Endodermal cell (in vitro differentiated cells): ENCODE measurements at regions not wholly inside any gene's neighbourhood (a gene's known extent, or its start where the extent isn't known, plus 50 kb on each side); places are given as distances from the start of the nearest gene placed in this dataset.

Source experiments
- DNase-seq: peaks from one replicate; pipeline ENCODE4 v3.0.0-alpha.2; 2017
- H3K27ac ChIP-seq: 2 replicates; pipeline ENCODE4 v1.5.1; 2013; ENCODE audit warnings: mild to moderate bottlenecking, low read depth, low read length, moderate library complexity
- H3K27me3 ChIP-seq: 2 replicates; pipeline ENCODE4 v1.6.1; 2013; ENCODE audit warnings: mild to moderate bottlenecking, low read length, moderate library complexity; ENCODE audit not compliant: insufficient read depth, control insufficient read depth, poor library complexity, severe bottlenecking
- H3K36me3 ChIP-seq: 2 replicates; pipeline ENCODE4 v1.7.0; 2013; ENCODE audit warnings: mild to moderate bottlenecking, low read length, moderate library complexity; ENCODE audit not compliant: control insufficient read depth, insufficient read depth
- H3K4me1 ChIP-seq: one replicate; pipeline ENCODE4 v1.7.0; 2013; ENCODE audit warnings: low read length; ENCODE audit not compliant: control insufficient read depth, insufficient read depth
- H3K4me3 ChIP-seq: 2 replicates; pipeline ENCODE4 v1.5.1; 2013; ENCODE audit warnings: mild to moderate bottlenecking, low read length, moderate library complexity
- H3K9ac ChIP-seq: 2 replicates; pipeline ENCODE4 v1.6.1; 2013; ENCODE audit warnings: mild to moderate bottlenecking, low read length, moderate library complexity; ENCODE audit not compliant: poor library complexity, severe bottlenecking; ENCODE audit errors: extremely low read depth
- H3K9me3 ChIP-seq: 2 replicates; pipeline ENCODE4 v1.6.1; 2013; ENCODE audit warnings: mild to moderate bottlenecking, low read length, moderate library complexity; ENCODE audit not compliant: control insufficient read depth
- H3K27ac Mint-ChIP-seq: 2 replicates; pipeline ENCODE4 v1.8.0; 2020; ENCODE audit warnings: mixed read lengths
- H3K27me3 Mint-ChIP-seq: 2 replicates; pipeline ENCODE4 v1.8.0; 2021; ENCODE audit warnings: mild to moderate bottlenecking, mixed read lengths; ENCODE audit not compliant: insufficient read depth
- H3K36me3 Mint-ChIP-seq: 2 replicates; pipeline ENCODE4 v1.8.0; 2020; ENCODE audit warnings: low read depth, mixed read lengths
- H3K4me1 Mint-ChIP-seq: 2 replicates; pipeline ENCODE4 v1.8.0; 2020; ENCODE audit warnings: mixed read lengths
- H3K4me3 Mint-ChIP-seq: 2 replicates; pipeline ENCODE4 v1.8.0; 2020; ENCODE audit warnings: mild to moderate bottlenecking, moderate library complexity, mixed read lengths
- H3K9me3 Mint-ChIP-seq: 2 replicates; pipeline ENCODE4 v1.8.0; 2020; ENCODE audit warnings: mild to moderate bottlenecking, mixed read lengths
- CTCF ChIP-seq: fragments of 200-600 bp; sonication (generic); conservative IDR thresholded peaks from 2 replicates; pipeline ENCODE4 v1.5.0; 2021; ENCODE audit warnings: antibody characterized with exemption, mild to moderate bottlenecking
- WGBS, 2 experiments: methylation state at CpG; one replicate each; pipeline versions ENCODE4 v1.1.5 to v1.1.7; 2013; ENCODE audit warnings: missing lambda C conversion rate in 2 of 2, mixed read lengths in 1 of 2; ENCODE audit not compliant: insufficient coverage in 1 of 2, insufficient read length in 1 of 2; 5-methylcytosine and 5-hydroxymethylcytosine counted together

GRCh38 chr4:19026281-19026680 is 1004.7 kb upstream of the LCORL start:
- no peak overlapping the region for H3K27ac Mint-ChIP-seq
- Histone ChIP-seq H3K4me1 (no peaks in the 10 kb centered on the region), H3K4me3 (no peak overlapping the region), H3K27me3 (no peaks in the 10 kb centered on the region), H3K27ac (no peak overlapping the region), H3K9ac (no peak overlapping the region), H3K9me3 (no peaks in the 10 kb centered on the region), H3K36me3 (no peaks in the 10 kb centered on the region)
- H3K27me3 Mint-ChIP-seq, result no peaks in the 10 kb centered on the region
- no peaks in the 10 kb centered on the region for H3K36me3 Mint-ChIP-seq
- no peak for TF ChIP-seq CTCF
- DNase-seq, result no peak
- H3K4me1 Mint-ChIP-seq, result peaks cover 8% of the 10 kb centered on the region
- no peak overlapping the region for H3K4me3 Mint-ChIP-seq
- WGBS, 2 experiments, result 50 to 92% methylated on average over 1 of the region's 1 CpG
- no peaks in the 10 kb centered on the region for H3K9me3 Mint-ChIP-seq

- H3K27me3 Mint-ChIP-seq, result no peaks in the 10 kb centered on the region
- peaks cover 7% of the 10 kb centered on the region for H3K4me1 Mint-ChIP-seq
- Histone ChIP-seq H3K27me3 (no peaks in the 10 kb centered on the region), H3K4me3 (no peak overlapping the region), H3K9ac (no peak overlapping the region), H3K36me3 (no peaks in the 10 kb centered on the region), H3K9me3 (no peaks in the 10 kb centered on the region), H3K27ac (no peak overlapping the region), H3K4me1 (no peaks in the 10 kb centered on the region)
- no peak overlapping the region for H3K4me3 Mint-ChIP-seq
- no peaks in the 10 kb centered on the region for H3K36me3 Mint-ChIP-seq
- DNase-seq, result no peak
- WGBS, 2 experiments, result 88% methylated on average over 2 of the region's 2 CpGs; no CpG with 5 or more reads in 1 of the 2 experiments
- H3K27ac Mint-ChIP-seq, result no peak overlapping the region
- TF ChIP-seq CTCF, result no peak
- H3K9me3 Mint-ChIP-seq, result no peaks in the 10 kb centered on the region
Measured at GRCh38 chr4:19025031-19025430, 1003.5 kb upstream of the LCORL start.

- 90 to 96% methylated on average over 3 to 8 of the region's 8 CpGs for WGBS, 2 experiments
- peaks cover 2% of the 10 kb centered on the region for H3K4me1 ChIP-seq
- H3K9ac ChIP-seq, result no peak overlapping the region
- H3K27me3 ChIP-seq, result no peaks in the 10 kb centered on the region
- H3K9me3 ChIP-seq, result no peaks in the 10 kb centered on the region
- H3K27me3 Mint-ChIP-seq, result no peaks in the 10 kb centered on the region
- H3K27ac Mint-ChIP-seq, result no peak overlapping the region
- peaks cover 14% of the 10 kb centered on the region for H3K4me1 Mint-ChIP-seq
- no peaks in the 10 kb centered on the region for H3K36me3 Mint-ChIP-seq
- no peak overlapping the region for H3K4me3 Mint-ChIP-seq
- H3K27ac ChIP-seq, result no peak overlapping the region
- DNase-seq, result no peak
- H3K36me3 ChIP-seq, result no peaks in the 10 kb centered on the region
- H3K9me3 Mint-ChIP-seq, result no peaks in the 10 kb centered on the region
- TF ChIP-seq CTCF, result no peak
- H3K4me3 ChIP-seq, result no peak overlapping the region
Measured at GRCh38 chr4:19024047-19024446, 1002.5 kb upstream of the LCORL start.
